ENCODE measurements at regions not wholly inside any gene's neighbourhood (a gene's known extent, or its start where the extent isn't known, plus 50 kb on each side); places are given as distances from the start of the nearest gene placed in this dataset.

DNA sequence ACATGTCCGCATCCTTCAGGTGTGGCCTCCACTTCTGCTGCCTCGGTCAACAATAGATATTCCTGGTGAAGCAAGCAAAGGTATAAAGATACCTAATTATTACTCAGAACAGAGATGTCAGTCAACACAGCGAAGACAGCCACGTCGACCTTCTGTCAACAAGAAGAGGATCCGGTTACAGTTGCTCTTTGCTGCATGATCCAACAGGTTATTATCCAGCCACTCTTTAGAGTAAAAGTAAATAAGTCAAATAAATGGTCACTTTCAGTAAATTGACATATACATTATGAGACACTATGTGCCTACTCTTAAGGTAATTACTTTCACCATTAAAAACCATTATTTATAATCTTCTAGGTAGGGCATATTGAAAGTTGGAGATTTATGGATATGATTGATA is 356.8 kb upstream of the ATP11B start:
- DNase-seq (ENCODE audit: low read depth in 1 of 2, low spot score in 1 of 2), result no peak

DNA sequence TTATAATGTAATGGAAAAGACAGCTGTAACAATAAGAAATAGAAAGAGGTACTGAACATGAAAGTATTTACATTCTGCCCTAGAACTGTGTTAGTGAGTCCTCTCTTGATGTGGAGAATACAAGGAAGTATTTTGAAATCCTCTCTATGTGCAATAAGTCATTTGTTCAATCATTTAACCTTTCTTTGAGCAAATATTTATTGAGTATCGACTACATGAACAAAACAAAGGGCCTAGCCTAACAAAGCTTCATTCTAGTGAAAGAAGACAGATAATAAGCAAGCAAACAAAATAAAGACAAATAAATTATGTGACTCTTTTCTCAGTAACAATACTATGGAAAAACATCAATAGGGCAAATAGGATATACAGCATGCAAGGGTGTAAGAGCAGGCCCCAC is 354.9 kb upstream of the ATP11B start:
- no peak for DNase-seq (ENCODE audit: low read depth in 1 of 2, low spot score in 1 of 2)

DNA sequence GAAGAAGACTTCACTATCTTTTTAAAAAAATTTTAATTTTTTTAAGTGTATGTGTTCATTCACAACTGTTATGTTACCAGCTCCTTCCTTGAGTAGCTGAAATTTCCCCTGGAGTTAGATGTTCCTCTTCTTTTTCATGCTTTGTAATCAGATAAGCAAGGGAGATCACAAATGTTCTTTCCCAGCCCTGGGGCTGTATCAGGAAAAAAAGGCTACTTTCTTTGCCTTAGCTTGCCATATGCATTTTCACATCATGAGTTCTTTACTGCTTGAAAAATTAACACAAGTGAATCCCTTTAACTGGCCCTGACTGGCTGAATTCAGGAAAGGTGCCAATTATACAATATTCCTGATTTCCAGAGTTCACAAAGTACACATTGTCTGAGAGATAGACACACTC is 353.2 kb upstream of the ATP11B start:
- DNase-seq (ENCODE audit: low read depth in 1 of 2, low spot score in 1 of 2), result no peak

DNA sequence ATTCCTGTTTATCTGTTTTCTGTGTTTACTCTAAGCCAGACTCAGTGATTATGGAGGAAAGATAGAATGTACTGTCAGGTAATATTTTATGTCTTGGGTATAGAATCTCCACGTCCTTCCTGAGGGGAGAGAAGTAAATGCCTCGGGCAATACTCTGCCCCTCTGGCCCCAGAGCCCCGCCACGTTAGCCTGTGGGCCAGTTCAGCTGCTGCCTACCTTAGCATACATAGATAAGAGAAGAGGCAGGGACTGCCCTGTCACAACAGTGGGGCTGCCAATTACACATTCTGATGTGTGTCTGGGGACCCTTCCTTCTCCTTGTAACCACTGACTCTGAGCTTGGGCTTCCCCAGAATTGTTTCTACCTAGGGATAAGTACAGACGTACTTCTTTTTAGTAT is 347.7 kb upstream of the ATP11B start:
- no peak for DNase-seq (ENCODE audit: low read depth in 1 of 2, low spot score in 1 of 2)

DNA sequence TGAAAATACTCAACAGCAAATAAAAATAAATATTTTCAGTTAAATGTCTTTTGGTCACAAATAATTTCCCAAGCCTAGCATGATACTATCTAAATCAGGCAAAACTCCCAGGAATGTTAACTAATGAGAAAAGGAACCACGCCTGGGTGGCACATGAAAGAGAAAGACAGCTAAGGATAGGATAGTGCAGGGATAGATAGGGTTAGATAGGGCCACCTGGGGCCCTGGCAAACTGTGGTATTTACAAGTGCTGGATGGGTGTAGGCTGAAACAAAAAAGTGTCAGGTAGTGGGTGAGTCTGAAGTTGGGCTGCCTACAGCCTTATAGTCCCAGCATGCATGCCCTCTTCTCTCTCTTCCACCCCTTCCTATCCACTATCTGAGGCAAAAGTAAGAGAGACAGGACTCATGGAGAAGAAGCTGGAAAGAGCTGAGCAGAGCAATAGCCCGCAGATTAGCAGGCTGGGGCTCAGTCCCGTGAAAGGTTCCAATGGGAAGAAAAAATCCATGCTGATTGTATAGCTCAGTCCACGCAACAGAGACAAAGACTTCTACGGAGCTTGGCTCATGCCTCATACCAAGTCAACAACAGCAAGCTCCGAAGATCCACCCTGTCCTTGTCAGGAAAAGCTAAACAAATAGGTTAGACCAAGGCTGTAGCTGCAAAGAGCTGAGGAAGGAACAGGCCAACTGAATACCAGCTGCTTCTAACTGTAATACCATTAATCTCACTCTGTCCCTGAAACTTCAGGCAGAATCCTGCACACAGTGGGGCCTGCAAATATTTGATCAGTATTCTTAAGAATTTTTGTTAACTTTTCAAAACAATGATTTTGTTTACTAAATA is 342.1 kb upstream of the ATP11B start:
- no peak for DNase-seq (ENCODE audit: low read depth in 1 of 2, low spot score in 1 of 2)

DNA sequence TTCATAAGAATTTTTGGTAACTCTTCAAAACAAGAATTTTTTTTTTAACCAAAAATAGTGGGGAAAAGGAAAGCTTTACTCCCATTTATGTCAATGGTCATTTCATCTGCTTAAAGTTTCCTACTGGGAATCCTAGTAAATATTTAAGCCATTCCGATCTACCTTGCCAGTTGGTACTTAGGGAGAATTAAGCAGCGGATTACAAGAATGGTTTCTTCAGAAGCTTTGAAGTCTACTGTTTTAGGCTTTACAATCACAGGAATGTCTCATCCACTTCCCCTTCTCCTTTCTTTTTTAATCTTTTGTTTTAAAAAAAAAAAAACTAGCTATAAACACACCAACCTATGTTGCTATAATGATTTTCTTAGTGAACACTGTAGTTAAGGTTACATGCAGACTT is 341.4 kb upstream of the ATP11B start:
- DNase-seq (ENCODE audit: low read depth in 1 of 2, low spot score in 1 of 2), result no peak

DNA sequence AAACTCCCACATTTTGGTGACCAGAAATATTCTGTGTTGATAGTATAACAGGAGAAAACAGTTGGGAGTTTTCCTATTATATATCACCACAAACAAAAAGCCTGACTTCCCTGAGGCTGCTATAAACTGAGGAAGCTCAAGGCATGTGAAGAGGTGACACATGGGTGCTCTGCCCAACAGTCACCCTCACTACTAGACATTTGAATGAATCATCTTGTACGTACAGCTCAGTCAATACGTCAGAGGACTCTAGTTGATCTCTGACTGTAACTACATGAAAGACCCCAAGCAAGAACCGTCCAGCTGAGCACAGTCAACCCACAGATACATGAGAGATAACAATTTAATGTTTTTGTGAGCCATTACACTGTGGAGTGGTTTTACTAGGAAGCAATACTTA is 338.3 kb upstream of the ATP11B start:
- DNase-seq (ENCODE audit: low read depth in 1 of 2, low spot score in 1 of 2), result no peak

DNA sequence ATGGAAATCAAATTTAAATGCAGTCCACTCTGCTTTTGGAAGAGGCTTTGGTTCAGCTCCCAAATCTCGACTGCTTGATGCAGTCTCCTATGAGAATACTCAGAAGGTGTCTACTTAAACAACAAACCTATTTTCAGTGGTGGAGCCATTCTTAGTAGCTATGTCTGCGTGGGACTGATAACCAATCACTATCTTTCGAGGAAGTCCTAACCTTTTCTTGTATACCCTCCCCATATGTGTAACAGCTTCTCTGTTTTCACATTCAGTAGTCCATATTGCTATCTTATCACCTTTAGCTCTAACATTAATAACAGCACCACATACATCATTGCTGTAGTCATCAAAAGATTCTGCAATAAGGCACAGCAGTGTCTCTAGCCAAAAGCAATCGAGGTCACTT is 333.0 kb upstream of the ATP11B start:
- DNase-seq (ENCODE audit: low read depth in 1 of 2, low spot score in 1 of 2), result no peak

DNA sequence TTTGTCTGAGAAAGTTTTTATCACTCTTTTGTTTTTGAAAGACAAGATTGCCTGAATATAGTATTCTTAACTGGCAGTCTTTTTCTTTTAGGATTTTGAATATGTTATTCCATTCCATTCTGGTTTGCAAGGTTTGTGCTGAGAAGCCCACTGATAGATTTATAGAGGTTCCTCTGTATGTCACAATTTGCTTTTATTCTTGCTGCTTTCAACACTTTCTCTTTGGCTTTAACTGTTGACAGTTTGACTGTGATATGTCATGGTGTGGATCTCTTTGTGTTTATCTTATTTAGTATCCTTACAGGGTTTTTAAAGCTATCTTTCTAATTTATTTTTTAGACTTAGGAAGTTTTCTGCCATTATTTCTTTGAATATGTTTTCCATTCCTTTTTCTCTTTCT is 331.2 kb upstream of the ATP11B start:
- no peak for DNase-seq (ENCODE audit: low read depth in 1 of 2, low spot score in 1 of 2)

DNA sequence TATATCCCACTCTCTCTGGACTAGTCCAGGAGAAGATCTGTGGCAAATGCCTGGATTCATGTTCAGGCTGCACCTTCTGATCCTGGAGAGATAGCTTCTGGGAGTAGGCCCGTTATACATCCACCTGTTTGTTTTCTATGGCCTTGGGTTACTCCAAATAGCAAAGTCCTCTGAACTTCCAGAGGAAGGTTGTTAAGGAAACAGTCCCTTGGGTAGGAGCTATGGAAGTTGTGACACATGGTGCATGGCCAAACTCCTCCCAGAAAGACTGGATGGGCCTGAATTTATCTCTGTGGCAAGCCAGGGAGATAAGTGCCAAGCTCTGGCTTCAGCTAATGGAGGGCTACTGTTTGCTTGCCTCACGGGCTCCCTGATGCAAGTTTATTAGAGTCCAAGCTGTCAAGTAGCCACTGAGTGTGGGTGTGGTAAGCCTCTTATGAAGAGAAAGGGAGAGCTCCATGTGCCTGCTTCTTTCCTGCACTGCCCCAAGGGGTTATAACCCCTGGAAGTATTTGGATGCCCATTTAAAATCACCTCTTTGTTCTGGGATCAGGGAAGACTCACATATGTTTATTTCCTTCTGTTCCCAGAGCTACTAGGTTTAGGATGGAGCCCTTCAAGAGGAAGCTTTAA is 328.7 kb upstream of the ATP11B start:
- no peak for DNase-seq (ENCODE audit: low read depth in 1 of 2, low spot score in 1 of 2)

DNA sequence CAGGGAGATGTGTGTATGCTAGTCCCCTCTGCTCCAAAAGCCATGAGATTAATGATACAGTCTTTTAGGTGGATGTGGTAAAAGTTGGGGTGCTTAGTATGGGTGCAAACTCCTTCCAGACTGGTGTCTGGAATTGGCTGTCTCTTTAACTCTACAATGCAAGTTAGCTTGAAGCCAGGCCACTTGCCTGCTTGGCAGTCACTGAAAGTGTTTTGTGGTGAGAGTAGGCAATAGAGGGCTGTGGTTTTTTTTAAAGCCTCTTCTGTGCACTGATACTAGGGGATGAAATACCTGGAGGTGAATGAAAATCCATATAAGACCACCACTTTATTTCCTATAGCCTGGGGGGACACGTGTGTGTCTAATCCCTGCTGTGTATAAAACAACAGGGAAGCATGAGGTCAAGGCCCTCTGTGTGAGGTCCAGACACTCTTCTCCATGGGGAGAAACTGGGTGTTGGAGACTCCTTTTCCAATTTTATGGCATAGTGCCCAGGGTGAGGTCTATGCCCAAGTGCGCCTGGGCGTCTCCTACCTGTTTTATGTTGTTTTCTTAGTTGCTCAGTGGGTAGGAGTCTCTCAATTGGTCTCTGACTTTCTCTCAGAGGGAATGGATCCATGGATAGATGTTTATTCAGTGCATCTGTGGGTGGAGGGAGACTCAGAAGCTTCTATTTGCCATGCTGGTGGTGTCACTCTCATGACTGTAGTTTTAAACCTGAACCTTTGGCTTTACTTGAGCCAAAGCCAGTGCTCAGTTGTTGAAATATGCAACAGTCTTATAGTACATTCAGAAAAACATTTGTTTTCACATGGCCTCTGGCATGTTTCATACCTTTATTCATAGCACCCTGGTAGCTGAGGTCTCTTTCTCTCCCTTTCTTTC is 327.8 kb upstream of the ATP11B start:
- no peak for DNase-seq (ENCODE audit: low read depth in 1 of 2, low spot score in 1 of 2)

DNA sequence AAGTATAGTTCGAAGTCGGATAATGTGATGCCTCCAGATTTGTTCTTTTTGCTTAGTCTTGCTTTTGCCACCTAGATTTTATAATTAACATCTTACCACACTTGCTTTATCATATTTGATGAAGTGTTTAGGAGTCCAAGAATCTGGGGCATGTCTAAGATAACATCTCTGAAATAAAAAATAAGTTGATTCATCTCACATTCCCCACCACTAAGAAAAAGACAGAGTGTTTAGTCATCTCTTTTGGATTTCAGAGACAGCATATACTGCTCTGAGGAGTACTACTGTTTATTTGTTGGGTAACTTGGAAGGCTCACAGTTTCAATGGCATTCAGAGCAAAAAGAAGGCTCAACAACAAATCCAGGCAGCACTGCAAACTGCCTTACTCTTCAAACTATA is 324.2 kb upstream of the ATP11B start:
- DNase-seq (ENCODE audit: low read depth in 1 of 2, low spot score in 1 of 2), result no peak

DNA sequence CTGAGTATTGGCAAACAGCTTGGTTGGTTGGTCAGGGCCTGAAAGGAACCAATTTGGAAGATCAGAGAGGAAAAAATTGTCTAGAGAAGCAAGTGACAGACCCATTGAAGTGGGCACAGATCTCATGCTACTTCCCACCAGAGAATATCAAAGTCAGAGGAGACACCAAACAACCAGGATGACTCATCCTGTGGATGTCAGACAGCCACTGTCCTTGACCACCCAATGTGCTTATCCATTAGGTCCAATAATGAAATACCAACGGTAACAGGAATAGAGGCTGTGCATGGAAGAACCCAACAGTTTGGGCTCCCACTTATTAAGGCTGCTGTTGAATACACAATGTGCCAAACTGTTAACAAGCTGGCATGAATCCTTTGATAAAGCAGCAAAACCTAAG is 323.1 kb upstream of the ATP11B start:
- no peak for DNase-seq (ENCODE audit: low read depth in 1 of 2, low spot score in 1 of 2)

DNA sequence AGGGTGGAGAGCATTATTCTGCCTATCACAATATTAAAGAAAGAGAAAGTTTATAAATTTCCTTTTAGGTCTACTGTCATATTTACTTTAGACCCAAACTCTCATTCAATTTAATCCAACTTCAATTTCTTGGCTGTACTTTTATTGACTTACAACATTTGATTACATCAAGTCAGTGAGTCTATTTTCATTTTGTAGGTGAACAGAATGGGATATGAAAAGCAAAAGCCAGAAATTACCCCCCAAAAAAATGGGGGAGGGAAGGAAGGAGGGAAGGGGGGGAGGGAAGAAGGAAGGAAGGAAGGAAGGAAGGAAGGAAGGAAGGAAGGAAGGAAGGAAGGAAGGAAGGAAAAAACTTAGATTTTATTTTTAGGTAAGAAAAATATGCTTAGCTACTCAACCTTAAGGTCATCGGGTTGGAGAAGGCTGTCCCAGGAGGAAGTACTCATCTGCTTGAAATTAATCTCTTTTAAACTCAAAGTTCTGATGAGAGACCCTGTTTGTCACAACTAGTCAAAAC is 320.1 kb upstream of the ATP11B start:
- no peak for DNase-seq (ENCODE audit: low read depth in 1 of 2, low spot score in 1 of 2)

DNA sequence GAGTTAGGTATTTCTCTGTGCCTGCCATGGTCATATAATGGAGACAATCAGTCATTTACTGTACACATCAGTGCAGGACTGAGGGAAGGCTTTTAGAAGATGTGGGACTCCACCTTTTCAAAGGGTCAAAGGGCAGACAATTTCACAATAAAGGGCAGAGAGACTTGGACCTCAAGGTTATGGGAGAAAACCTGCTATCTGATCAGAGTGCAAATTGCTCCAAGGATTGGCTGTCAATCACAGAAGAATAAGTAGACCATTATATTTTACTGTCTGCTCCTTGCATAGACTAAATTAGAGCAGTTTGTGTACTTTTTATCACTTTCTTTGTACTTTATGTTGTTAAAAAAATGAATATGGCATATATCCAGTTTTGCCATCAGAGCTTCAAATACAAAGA is 314.9 kb upstream of the ATP11B start:
- no peak for DNase-seq (ENCODE audit: low read depth in 1 of 2, low spot score in 1 of 2)

DNA sequence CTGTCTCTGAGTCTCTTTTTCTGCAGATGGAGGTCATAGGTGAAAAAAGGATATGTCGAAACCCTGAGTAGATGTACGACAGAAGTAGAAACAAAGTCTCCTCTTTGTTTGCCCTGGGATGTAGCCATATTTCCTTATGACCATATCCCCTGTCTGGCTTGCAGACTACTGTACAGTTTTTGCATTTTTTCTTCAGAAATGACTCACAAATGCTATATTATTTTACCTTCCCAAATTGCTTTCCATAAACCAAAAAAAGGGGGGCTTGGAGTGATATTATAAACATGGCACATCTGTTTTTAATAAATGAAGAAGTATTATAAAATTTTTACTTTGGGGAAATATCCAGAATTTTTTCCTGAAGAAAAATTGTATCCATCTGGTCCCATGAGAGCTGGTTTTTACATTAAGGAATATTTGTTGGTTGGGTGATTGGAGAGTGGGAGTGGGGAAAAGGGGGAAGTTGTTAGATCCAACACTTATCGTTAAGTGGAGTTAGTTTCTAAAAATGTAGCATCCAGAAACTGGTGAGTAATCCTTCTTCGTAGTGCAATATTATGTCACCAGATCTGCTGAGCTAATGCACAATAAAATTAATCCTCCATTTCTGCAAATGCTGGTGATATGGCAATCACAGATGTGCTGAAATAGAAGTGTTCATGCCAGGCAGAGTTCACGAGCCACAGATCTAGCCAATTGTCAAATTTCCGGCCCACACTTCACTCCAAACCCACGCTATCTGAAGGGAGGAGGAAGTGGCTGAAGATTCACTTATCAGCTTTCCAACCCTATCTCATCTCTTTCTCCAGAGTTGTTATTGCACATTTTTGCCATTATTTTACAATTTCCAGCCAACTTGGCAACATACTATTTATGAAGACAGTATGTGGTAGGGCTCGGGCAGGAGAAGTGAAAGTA is 313.6 kb upstream of the ATP11B start:
- no peak for DNase-seq (ENCODE audit: low read depth in 1 of 2, low spot score in 1 of 2)

DNA sequence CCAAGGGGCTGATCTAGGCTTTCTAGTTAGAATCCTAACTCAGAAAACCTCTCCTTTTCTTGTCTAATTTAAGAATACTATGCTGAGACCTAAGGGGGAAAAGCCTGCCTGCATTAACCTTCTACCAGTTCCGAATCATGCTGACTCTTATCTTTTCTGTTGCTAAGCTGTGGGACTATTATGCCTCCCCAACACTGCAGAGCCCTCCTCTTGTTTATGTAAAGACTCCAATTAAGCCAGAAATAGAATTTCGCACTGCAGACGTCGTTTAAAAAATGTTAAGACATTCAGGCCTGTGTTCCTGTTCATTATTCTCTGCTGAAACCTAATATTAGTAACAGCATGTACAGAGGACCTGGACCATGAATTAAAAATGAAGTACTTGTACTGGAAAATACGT is 310.6 kb upstream of the ATP11B start:
- DNase-seq (ENCODE audit: low read depth in 1 of 2, low spot score in 1 of 2), result no peak

DNA sequence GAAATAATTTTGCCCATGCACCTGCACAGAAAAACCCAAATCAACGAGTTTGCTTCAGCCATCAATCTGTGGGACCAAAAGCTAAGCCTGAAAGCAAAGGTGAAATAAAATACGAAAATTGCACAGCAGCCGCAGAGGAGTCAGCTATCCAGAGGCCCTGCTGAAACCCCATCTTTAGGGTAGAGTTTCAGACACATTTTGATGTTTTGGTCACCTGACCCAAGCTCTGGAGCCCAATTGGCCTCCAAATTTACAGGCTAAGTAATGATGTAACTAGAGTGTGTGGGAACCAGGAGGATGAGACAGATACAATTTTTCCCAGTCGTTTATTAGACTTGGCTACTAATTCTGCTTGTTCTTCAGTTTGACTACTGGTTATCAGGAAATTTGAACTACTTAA is 308.6 kb upstream of the ATP11B start:
- DNase-seq (ENCODE audit: low read depth in 1 of 2, low spot score in 1 of 2), result no peak

DNA sequence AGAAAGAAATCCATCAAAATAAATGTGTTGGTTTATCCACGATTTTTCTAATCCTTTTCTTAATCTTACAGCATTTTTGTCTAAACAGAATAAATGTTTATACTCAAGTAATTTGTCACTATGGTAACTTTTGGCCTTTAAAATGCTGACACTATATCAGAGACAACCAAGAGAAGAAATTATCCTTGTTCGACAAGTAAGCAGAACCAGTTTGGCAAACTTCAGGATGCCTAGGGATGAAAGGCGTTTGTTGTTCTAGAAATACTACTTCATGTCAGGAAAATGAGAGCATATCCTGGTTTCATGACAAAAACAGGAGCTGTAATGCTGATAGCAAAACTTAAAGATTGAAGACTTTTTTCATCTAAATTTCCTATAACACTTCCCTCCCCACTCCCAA is 308.0 kb upstream of the ATP11B start:
- no peak for DNase-seq (ENCODE audit: low read depth in 1 of 2, low spot score in 1 of 2)

DNA sequence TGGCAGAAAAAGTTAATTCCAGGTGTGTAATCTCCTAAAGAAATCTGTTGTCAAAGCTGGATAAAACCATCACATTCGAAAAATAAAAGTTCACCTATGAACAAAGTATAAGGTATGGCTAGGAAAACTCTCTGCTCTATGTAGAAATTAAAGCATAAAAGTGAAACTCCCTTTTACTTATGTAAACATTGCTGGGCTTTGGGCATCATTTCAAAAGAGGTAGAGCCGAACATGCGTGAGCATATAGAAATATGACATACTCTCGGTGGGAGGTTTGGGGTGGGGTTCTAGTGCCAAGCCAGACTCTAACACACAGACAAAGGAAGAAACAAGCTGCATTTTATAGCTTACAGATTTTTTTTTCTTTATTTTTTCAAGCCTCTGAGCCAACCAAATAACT is 306.8 kb upstream of the ATP11B start:
- no peak for DNase-seq (ENCODE audit: low read depth in 1 of 2, low spot score in 1 of 2)

DNA sequence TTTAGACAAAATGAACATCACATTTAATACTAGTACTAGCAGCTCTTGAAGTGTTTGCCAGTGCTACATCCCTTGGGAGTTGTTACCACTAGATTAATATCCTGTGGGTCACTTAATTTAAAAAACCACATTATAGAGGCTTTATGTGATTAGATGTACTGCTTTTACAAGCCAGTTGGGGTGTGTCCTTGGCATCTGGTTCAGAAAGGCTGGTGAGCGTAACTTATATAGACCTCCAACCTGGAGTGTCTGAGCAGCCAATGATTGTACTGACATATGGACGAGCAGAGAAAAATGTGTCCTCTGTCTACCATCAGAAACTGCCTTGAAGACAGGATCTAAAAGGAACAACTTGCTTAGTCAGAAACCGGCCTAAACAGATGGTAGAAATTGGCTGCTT is 306.2 kb upstream of the ATP11B start:
- DNase-seq (ENCODE audit: low read depth in 1 of 2, low spot score in 1 of 2), result no peak

All from activated T-helper 1 cell treated with anti-CD3 and anti-CD28 coated beads, Interleukin-2, amount 50 U/mL, for 16 hours (primary cell).